ENCODE measurements at regions not wholly inside any gene's neighbourhood (a gene's known extent, or its start where the extent isn't known, plus 50 kb on each side); places are given as distances from the start of the nearest gene placed in this dataset.

- TF ChIP-seq CTCF (IDR thresholded peaks at IDR 0.05; ENCODE audit: low read length) (no peak), EZH2phosphoT487 (IDR thresholded peaks at IDR 0.05; ENCODE audit: low read length) (no peak), EZH2 (optimal IDR thresholded peaks at IDR 0.05; ENCODE audit: low read depth, low read length) (no peak)
Observed at GRCh38 chr16:9333469-9333868, 242.0 kb downstream of the HAPSTR1 start.
